ENCODE measurements at regions not wholly inside any gene's neighbourhood (a gene's known extent, or its start where the extent isn't known, plus 50 kb on each side); places are given as distances from the start of the nearest gene placed in this dataset.
"Not testable (repeated sequence)": the region's sequence is repeated elsewhere in the genome, so short reads cannot be mapped to it uniquely, and the experiment has no call there.

GRCh38 chr4:171308661-171309060, 504.5 kb upstream of the GALNTL6 start:
- H3K36me3 ChIP-seq (ENCODE audit: insufficient read depth, low read length): no peaks in the 10 kb centered on the region
- no peak overlapping the region for H3K9ac ChIP-seq (ENCODE audit: low read length)
- H3K4me2 ChIP-seq (ENCODE audit: low read length): no peak overlapping the region
- H4K20me1 ChIP-seq (ENCODE audit: insufficient read depth, low read length): no peaks in the 10 kb centered on the region
- no peaks in the 10 kb centered on the region for H3F3A ChIP-seq (ENCODE audit: insufficient read depth, low read length)
- H3K79me2 ChIP-seq (ENCODE audit: insufficient read depth, low read length): no peaks in the 10 kb centered on the region
- no peak overlapping the region for H3K4me3 ChIP-seq (ENCODE audit: low read depth, low read length, poor library complexity, severe bottlenecking)
- H3K4me1 ChIP-seq (ENCODE audit: insufficient read depth, low read length, severe bottlenecking): no peaks in the 10 kb centered on the region
- no peaks in the 10 kb centered on the region for H3K9me3 ChIP-seq (ENCODE audit: low read length)
- H2AFZ ChIP-seq (ENCODE audit: low read length): no peak overlapping the region
- H3K27ac ChIP-seq (ENCODE audit: low read depth, low read length, poor library complexity, severe bottlenecking): no peak overlapping the region
- TF ChIP-seq EZH2 (IDR thresholded peaks at IDR 0.05; ENCODE audit: borderline replicate concordance, low read length) (no peak), CTCF (IDR thresholded peaks at IDR 0.05; ENCODE audit: low read length) (no peak)
- H3K27me3 ChIP-seq (ENCODE audit: insufficient read depth, low read length): no peaks in the 10 kb centered on the region
- no peaks in the 10 kb centered on the region for H3K9me2 ChIP-seq (ENCODE audit: low read depth, low read length)

- not testable (repeated sequence) for H3K4me1 ChIP-seq (ENCODE audit: insufficient read depth, low read length, severe bottlenecking); H3K27me3 ChIP-seq (ENCODE audit: insufficient read depth, low read length); H2AFZ ChIP-seq (ENCODE audit: low read length); H3K27ac ChIP-seq (ENCODE audit: low read depth, low read length, poor library complexity, severe bottlenecking); H3F3A ChIP-seq (ENCODE audit: insufficient read depth, low read length); H3K79me2 ChIP-seq (ENCODE audit: insufficient read depth, low read length); H3K4me2 ChIP-seq (ENCODE audit: low read length); H4K20me1 ChIP-seq (ENCODE audit: insufficient read depth, low read length); H3K9me3 ChIP-seq (ENCODE audit: low read length); H3K4me3 ChIP-seq (ENCODE audit: low read depth, low read length, poor library complexity, severe bottlenecking); H3K9me2 ChIP-seq (ENCODE audit: low read depth, low read length); H3K9ac ChIP-seq (ENCODE audit: low read length); H3K36me3 ChIP-seq (ENCODE audit: insufficient read depth, low read length)
Measured at GRCh38 chr4:171298048-171298718, 515.0 kb upstream of the GALNTL6 start.

- no peaks in the 10 kb centered on the region for H4K20me1 ChIP-seq (ENCODE audit: insufficient read depth, low read length)
- no peaks in the 10 kb centered on the region for H3F3A ChIP-seq (ENCODE audit: insufficient read depth, low read length)
- no peak overlapping the region for H3K27ac ChIP-seq (ENCODE audit: low read depth, low read length, poor library complexity, severe bottlenecking)
- no peaks in the 10 kb centered on the region for H3K36me3 ChIP-seq (ENCODE audit: insufficient read depth, low read length)
- no peak overlapping the region for H3K4me2 ChIP-seq (ENCODE audit: low read length)
- H3K27me3 ChIP-seq (ENCODE audit: insufficient read depth, low read length): no peaks in the 10 kb centered on the region
- H3K9ac ChIP-seq (ENCODE audit: low read length): no peak overlapping the region
- H3K9me2 ChIP-seq (ENCODE audit: low read depth, low read length): no peaks in the 10 kb centered on the region
- H2AFZ ChIP-seq (ENCODE audit: low read length): no peak overlapping the region
- no peaks in the 10 kb centered on the region for H3K9me3 ChIP-seq (ENCODE audit: low read length)
- TF ChIP-seq EZH2 (IDR thresholded peaks at IDR 0.05; ENCODE audit: borderline replicate concordance, low read length) (no peak), CTCF (IDR thresholded peaks at IDR 0.05; ENCODE audit: low read length) (no peak)
- no peaks in the 10 kb centered on the region for H3K4me1 ChIP-seq (ENCODE audit: insufficient read depth, low read length, severe bottlenecking)
- no peaks in the 10 kb centered on the region for H3K79me2 ChIP-seq (ENCODE audit: insufficient read depth, low read length)
- H3K4me3 ChIP-seq (ENCODE audit: low read depth, low read length, poor library complexity, severe bottlenecking): no peak overlapping the region
Measured at GRCh38 chr4:171288816-171289432, 524.3 kb upstream of the GALNTL6 start.

GRCh38 chr4:171281359-171281758, 531.8 kb upstream of the GALNTL6 start:
- no peak overlapping the region for H3K9ac ChIP-seq (ENCODE audit: low read length)
- H3K4me3 ChIP-seq (ENCODE audit: low read depth, low read length, poor library complexity, severe bottlenecking): no peak overlapping the region
- no peaks in the 10 kb centered on the region for H3F3A ChIP-seq (ENCODE audit: insufficient read depth, low read length)

More at GRCh38 chr4:171281359-171281758, 531.8 kb upstream of the GALNTL6 start:
- Histone ChIP-seq H3K27me3 (ENCODE audit: insufficient read depth, low read length) (no peaks in the 10 kb centered on the region), H3K36me3 (ENCODE audit: insufficient read depth, low read length) (no peaks in the 10 kb centered on the region), H3K79me2 (ENCODE audit: insufficient read depth, low read length) (no peaks in the 10 kb centered on the region), H3K4me1 (ENCODE audit: insufficient read depth, low read length, severe bottlenecking) (no peaks in the 10 kb centered on the region), H2AFZ (ENCODE audit: low read length) (no peak overlapping the region), H3K9me2 (ENCODE audit: low read depth, low read length) (no peaks in the 10 kb centered on the region), H3K9me3 (ENCODE audit: low read length) (no peaks in the 10 kb centered on the region), H3K4me2 (ENCODE audit: low read length) (no peak overlapping the region), H4K20me1 (ENCODE audit: insufficient read depth, low read length) (no peaks in the 10 kb centered on the region), H3K27ac (ENCODE audit: low read depth, low read length, poor library complexity, severe bottlenecking) (no peak overlapping the region)
- TF ChIP-seq CTCF (IDR thresholded peaks at IDR 0.05; ENCODE audit: low read length) (no peak), EZH2 (IDR thresholded peaks at IDR 0.05; ENCODE audit: borderline replicate concordance, low read length) (no peak)

Measured in OCI-LY1 (cell line).